ENCODE measurements at regions not wholly inside any gene's neighbourhood (a gene's known extent, or its start where the extent isn't known, plus 50 kb on each side); places are given as distances from the start of the nearest gene placed in this dataset.

- ATAC-seq: no peak
- DNase-seq (ENCODE audit: low spot score): no peak
- in situ Hi-C loops (cut with HindIII; ENCODE audit: extremely low pct_ligation_motif_present, low pct_unique_long_range_greater_than_20kb) (no loop called here), intact Hi-C loops (cut with micrococcal nuclease; ENCODE audit: unreplicated experiment) (no loop called here)
- no peaks in the 10 kb centered on the region for H3K27me3 ChIP-seq (ENCODE audit: control insufficient read depth in 1 of 2, insufficient read depth in 2 of 2, low read length in 2 of 2)
- no peaks in the 10 kb centered on the region for H3K36me3 ChIP-seq (replicated peaks in 1 of 2; ENCODE audit: control insufficient read depth in 1 of 2, insufficient read depth in 2 of 2, low read length in 2 of 2)
- H3K9ac ChIP-seq (ENCODE audit: insufficient read depth, low read depth, low read length): no peak overlapping the region
- no peak for FAIRE-seq
- ChIA-PET CTCF (ENCODE audit: low intra/inter-chr PET ratio, low total read pairs) (no interaction called here), POLR2A (interaction anchor here (0.7 kb wide), 1 partner anchor 9 kb away, joined by 3 read pairs; no protein-coding TSS in a partner anchor)
- no TSS peak for BruUV-seq (replicated peaks)
- H3K4me2 ChIP-seq (ENCODE audit: low read depth, low read length): no peak overlapping the region
- H4K20me1 ChIP-seq (ENCODE audit: insufficient read depth, low read length): no peaks in the 10 kb centered on the region
- H3K4me3 ChIP-seq (replicated peaks in 1 of 3; ENCODE audit: insufficient read depth in 1 of 3, low read depth in 2 of 3, low read length in 3 of 3): no peak overlapping the region
- no peaks in the 10 kb centered on the region; the same call in 1 of the 2 replicates for H3K4me1 ChIP-seq (ENCODE audit: insufficient read depth, low read length)
- H3K9me3 ChIP-seq (ENCODE audit: low read length): no peaks in the 10 kb centered on the region
- H2AFZ ChIP-seq (ENCODE audit: low read length): no peak overlapping the region
- no peak overlapping the region for H3K27ac ChIP-seq (ENCODE audit: extremely low read length, insufficient read depth, low read length)
- TF ChIP-seq ZNF737 (CRISPR knock-in tag; IDR thresholded peaks at IDR 0.05; ENCODE audit: borderline replicate concordance): no peak
- no peak for TF ChIP-seq ZNF800 (CRISPR knock-in tag; IDR thresholded peaks at IDR 0.05)
- no peak for TF ChIP-seq ZNF710 (CRISPR knock-in tag; IDR thresholded peaks at IDR 0.05; ENCODE audit: borderline replicate concordance)
- TF ChIP-seq ZSCAN12 (CRISPR knock-in tag; IDR thresholded peaks at IDR 0.05): no peak
- no peak for TF ChIP-seq FOXP1 (IDR thresholded peaks at IDR 0.05)
- TF ChIP-seq FOXP1 (CRISPR knock-in tag; IDR thresholded peaks at IDR 0.05): no peak
- TF ChIP-seq ZBTB39 (CRISPR knock-in tag; IDR thresholded peaks at IDR 0.05): no peak
- no peak for TF ChIP-seq ZFAT (CRISPR knock-in tag; conservative IDR thresholded peaks at IDR 0.05)
- no peak for TF ChIP-seq ZNF225 (CRISPR knock-in tag; IDR thresholded peaks at IDR 0.05)
- TF ChIP-seq ZBTB7B (CRISPR knock-in tag; IDR thresholded peaks at IDR 0.05): no peak
- TF ChIP-seq SP5 (CRISPR knock-in tag; IDR thresholded peaks at IDR 0.05; ENCODE audit: borderline replicate concordance, low read depth): no peak
- TF ChIP-seq ZNF235 (CRISPR knock-in tag; IDR thresholded peaks at IDR 0.05; ENCODE audit: borderline replicate concordance): no peak
- H3K79me2 ChIP-seq (ENCODE audit: insufficient read depth, low read length): no peaks in the 10 kb centered on the region
- 76% methylated on average over 4 of the region's 4 CpGs for WGBS (ENCODE audit: low lambda C conversion rate)
These were observed 246.2 kb upstream of the SEMA3C start for GRCh38 chr7:81165070-81165469.

Measured in HepG2 (cell line).